K562 (cell line): ENCODE measurements at regions not wholly inside any gene's neighbourhood (a gene's known extent, or its start where the extent isn't known, plus 50 kb on each side); places are given as distances from the start of the nearest gene placed in this dataset.

Experiments used
- KAT8 ChIP-seq: fragments of 450-650 bp; IDR thresholded peaks from 2 replicates; pipeline ENCODE4 v1.6.1; 2016; ENCODE audit warnings: low read depth, mild to moderate bottlenecking
- MED1 ChIP-seq: sonication (generic); formaldehyde crosslinking; IDR thresholded peaks from 2 replicates; pipeline ENCODE4 v1.8.1; 2023; ENCODE audit warnings: missing genetic modification reagents, borderline replicate concordance
- MYBL2 ChIP-seq, 2 experiments: fragments of 450-650 bp in 1 of 2; sonication (generic) in 1 of 2; formaldehyde crosslinking in 1 of 2; IDR thresholded peaks; 2 replicates each; pipeline versions ENCODE4 v1.6.1 to v1.8.1; 2017 to 2022; ENCODE audit warnings: borderline replicate concordance in 1 of 2, inconsistent platforms in 1 of 2, low read depth in 1 of 2, mild to moderate bottlenecking in 1 of 2, missing genetic modification reagents in 1 of 2, moderate library complexity in 1 of 2
- MYC ChIP-seq, 2 experiments: fragments of 250-450 bp in 1 of 2; sonication (Bioruptor Pico) in 1 of 2; IDR thresholded peaks; 2 replicates each; pipeline versions ENCODE4 v1.5.1 to v1.6.1; 2012 to 2021; ENCODE audit warnings: low read depth in 2 of 2, borderline replicate concordance in 1 of 2, improper control_type of control experiment in 1 of 2, low read length in 1 of 2, mild to moderate bottlenecking in 1 of 2, moderate library complexity in 1 of 2
- PKNOX1 ChIP-seq: fragments of 450-650 bp; IDR thresholded peaks from 2 replicates; pipeline ENCODE4 v1.6.1; 2016
- POLR2A ChIP-seq: fragments of 450-650 bp; conservative IDR thresholded peaks from 2 replicates; pipeline ENCODE4 v1.6.1; 2016
- TAF1 ChIP-seq: IDR thresholded peaks from 2 replicates; pipeline ENCODE4 v1.6.1; 2011; ENCODE audit warnings: mild to moderate bottlenecking, low read length, moderate library complexity; ENCODE audit not compliant: insufficient read depth, control insufficient read depth, severe bottlenecking; ENCODE audit errors: extremely low read depth
- ZNF561 ChIP-seq: fragments of 450-650 bp; formaldehyde crosslinking; conservative IDR thresholded peaks from 2 replicates; pipeline ENCODE4 v1.4.0; 2020; ENCODE audit warnings: mild to moderate bottlenecking, moderate library complexity

- TF ChIP-seq MED1 (CRISPR knock-in tag) (no peak), KAT8 (no peak), ZNF561 (CRISPR knock-in tag) (no peak), TAF1 (no peak), POLR2A (no peak), MYBL2 (IDR thresholded peaks at IDR 0.05; ENCODE audit: low read depth) (no peak), MYBL2 (CRISPR knock-in tag; IDR thresholded peaks at IDR 0.05; ENCODE audit: borderline replicate concordance) (no peak), PKNOX1 (no peak), MYC (IDR thresholded peaks at IDR 0.05; ENCODE audit: low read depth, low read length) (no peak), MYC (CRISPR knock-in tag; IDR thresholded peaks at IDR 0.05; ENCODE audit: borderline replicate concordance, low read depth) (no peak)
Measured at GRCh38 chr12:13772264-13772663, 209.1 kb downstream of the GRIN2B start.
